Activated CD4-positive, alpha-beta T cell treated with anti-CD3 and anti-CD28 coated beads for 24 hours (primary cell): ENCODE measurements at regions not wholly inside any gene's neighbourhood (a gene's known extent, or its start where the extent isn't known, plus 50 kb on each side); places are given as distances from the start of the nearest gene placed in this dataset.

ENCODE experiments used
- DNase-seq, 2 donors: peaks; one replicate each; pipeline ENCODE4 v3.0.0-alpha.2; 2020; ENCODE audit warnings: low read depth in 2 of 2

GRCh38 chr13:104372095-104372655, 1306.0 kb upstream of the SLC10A2 start:
- no peak for DNase-seq

DNA sequence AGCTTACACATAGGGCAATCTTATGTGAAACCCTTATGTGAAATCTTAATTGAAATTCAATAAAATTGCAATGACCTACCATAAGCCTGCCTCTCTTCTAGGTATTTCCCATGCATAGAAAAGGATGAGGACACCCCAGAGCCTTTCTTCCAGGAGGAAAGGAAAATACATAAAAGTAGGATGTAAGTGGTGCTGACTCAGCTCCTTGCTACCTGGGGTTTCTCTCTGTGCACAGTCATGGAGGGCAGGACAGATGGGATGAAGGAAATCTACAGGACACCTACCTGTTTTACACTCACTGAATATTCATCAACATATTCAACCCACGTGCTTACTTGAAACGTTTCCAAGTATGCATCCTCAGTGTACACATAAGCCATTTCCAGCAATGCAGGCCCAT, 1299.2 kb upstream of the SLC10A2 start:
- no peak for DNase-seq

DNA sequence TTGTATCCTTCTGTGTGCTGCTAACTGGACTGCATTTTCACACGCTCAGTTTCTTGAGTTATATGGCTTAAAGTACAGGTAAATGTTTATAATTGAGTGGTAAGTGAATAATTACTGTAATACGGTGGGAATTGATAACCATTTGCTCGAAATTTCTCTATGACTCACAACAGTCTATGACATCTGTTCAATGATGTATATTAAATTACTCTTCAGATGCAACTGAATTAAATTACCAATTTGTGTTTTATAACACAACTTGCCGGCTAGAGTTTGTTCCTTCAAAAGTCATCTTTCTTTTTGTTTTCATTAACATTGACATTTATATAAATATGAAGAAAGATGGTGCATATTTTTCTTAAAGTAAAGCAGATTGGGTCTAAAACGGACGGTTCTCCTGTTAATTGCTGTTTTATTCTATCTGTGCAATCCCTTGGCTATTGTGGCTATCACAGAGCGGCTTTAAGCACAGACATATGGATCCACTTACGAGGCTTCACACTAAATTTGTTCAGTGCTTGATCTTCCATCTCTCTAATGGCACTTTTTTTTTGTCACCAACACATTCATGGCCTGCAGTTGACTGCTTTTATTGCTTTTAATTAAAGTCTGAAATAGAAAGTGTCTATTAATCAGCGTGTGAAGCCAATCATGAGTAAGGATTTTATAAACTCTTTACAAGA, 1291.6 kb upstream of the SLC10A2 start:
- no peak for DNase-seq

- DNase-seq = no peak
Observed at GRCh38 chr13:104357174-104357573, 1291.0 kb upstream of the SLC10A2 start.

- no peak for DNase-seq
Observed at GRCh38 chr13:104355041-104355670, 1288.9 kb upstream of the SLC10A2 start.

- DNase-seq = no peak
Observed at GRCh38 chr13:104327211-104327610, 1261.0 kb upstream of the SLC10A2 start.

DNA sequence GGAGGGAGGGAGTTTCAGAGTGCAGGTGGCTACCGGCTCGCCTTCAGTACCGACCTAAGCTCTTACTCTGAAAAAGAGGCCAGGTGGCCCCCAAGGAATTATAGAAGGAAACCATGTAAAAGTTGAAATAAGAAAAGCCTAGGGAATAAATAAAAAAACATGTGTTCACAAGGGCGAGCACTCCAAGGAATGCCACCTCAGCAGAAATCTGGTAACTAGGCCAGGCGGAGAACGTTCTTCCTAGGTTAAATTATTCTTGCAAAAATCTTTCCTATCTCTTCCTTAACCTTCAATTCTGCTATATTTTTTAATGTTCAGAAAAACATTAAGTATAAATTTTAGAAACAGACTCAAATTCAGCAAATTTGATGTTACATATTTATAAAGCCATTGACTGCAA, 1260.3 kb upstream of the SLC10A2 start:
- no peak for DNase-seq

GRCh38 chr13:104321756-104322155, 1255.5 kb upstream of the SLC10A2 start:
- no peak for DNase-seq

DNA sequence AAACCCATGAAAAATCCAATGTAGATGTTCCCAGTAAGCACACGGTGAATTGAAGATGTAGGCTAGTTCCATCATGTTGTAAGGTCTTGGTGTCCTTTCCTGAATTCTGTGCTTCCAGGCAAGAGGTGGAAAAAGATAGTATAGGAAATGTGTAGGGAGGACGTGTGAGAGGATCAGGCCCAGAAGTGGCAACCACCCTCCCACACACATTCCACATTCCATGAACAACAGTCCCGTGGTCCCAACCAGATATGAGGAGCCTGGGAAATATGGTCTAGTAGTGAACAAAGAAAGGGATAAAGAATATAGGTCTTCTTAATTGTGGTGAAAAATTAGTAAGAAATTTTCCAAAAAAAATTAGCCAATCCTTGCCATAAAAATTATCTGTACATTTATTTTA, 1254.2 kb upstream of the SLC10A2 start:
- DNase-seq = no peak

DNA sequence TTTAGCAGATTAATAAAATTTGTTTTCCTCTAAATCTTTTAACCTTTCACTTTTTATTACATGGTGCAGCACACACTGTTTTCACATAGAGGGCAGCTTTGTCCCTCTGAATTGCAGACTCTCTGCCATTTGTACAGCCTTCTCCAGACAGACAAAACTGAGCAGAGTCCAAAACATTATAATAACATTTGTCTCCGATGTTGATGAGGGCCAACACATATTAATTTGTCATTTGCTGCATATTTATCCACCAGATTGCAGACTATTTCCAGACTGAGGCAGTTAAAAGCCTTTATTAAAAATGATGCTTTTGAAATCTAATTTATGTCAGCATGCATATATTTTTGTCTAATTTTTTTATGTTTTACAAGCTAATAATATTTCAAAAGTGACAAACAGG, 1251.9 kb upstream of the SLC10A2 start:
- DNase-seq = no peak

DNA sequence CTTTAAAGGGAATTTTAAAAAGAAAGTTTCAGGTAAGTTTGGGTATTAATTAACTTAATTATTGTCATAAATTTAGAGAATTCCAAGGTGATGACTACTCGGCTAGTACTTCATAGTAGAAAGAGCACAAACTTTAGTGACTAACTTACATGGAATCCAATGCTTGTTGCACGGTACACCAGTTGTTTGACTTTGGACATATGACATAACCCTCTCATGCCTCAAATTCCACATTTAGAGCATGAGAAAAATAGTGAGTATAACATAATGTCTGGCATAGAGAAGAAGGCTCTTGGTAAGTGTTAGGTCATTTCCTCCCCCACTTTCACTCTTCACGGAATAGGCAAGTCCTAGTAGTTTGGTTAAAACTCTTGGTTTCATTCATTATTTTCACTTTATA, 1249.4 kb upstream of the SLC10A2 start:
- no peak for DNase-seq

DNA sequence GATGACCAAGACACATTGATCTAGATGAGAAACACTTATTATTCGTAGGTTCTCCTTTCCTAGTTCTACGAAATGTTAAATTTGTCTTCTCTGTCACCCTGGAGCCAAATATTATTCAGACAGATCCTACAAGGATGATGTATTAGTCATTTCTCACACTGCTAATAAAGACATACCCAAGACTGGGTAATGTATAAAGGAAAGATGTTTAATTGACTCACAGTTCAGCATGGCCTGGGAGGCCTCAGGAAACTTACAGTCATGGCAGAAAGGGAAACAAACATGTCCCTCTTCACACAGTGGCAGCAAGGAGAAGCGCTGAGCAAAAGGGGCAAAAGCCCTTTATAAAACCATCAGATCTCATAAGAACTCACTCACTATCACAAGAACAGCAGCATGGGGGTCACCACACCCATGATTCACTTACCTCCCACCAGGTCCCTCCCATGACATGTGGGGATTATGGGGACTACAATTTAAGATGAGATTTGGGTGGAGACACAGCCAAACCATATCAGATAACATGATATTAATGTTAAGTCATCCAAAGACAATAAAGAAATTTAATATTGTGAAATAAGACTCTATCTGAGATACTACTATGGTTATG, 1248.8 kb upstream of the SLC10A2 start:
- no peak for DNase-seq

DNA sequence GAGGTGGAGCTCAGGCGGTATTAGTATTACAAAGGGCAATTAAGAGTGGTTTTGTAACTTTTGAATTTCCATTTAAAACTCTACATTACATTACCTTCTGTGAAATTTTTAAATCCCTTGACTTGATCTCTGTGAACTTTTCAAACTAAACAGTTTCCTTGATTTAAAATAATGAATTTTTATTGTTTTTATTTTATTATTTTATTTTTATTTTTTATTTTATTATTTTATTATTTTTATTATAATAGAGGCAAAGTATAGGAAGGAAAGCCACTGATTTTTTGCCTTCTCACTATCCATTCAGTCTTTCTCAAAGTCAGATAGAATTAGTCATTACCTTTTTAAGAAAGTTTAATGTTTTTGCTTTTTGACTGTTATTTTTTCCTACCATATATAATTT, 1248.1 kb upstream of the SLC10A2 start:
- no peak for DNase-seq

DNA sequence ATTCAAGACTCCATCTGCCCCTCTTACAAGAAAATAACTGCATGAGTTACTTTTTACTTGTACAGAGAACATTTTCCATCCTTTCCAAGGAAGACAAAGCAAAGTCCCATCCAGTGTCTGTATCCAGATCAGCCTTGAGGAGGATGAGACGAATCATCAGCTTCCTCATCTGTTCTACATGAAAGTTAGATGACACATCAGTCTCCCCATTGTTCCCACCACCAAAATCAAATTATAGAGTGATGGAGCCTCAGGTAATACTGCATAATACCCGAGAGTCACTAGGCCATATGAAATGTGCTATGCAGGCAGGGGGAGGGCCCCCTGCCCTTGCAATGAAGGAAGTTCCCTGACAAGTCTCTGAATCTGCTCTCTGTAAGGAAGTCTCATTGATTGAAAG, 1244.6 kb upstream of the SLC10A2 start:
- DNase-seq = no peak

- no peak for DNase-seq
Observed at GRCh38 chr13:104309431-104309830, 1243.2 kb upstream of the SLC10A2 start.

DNA sequence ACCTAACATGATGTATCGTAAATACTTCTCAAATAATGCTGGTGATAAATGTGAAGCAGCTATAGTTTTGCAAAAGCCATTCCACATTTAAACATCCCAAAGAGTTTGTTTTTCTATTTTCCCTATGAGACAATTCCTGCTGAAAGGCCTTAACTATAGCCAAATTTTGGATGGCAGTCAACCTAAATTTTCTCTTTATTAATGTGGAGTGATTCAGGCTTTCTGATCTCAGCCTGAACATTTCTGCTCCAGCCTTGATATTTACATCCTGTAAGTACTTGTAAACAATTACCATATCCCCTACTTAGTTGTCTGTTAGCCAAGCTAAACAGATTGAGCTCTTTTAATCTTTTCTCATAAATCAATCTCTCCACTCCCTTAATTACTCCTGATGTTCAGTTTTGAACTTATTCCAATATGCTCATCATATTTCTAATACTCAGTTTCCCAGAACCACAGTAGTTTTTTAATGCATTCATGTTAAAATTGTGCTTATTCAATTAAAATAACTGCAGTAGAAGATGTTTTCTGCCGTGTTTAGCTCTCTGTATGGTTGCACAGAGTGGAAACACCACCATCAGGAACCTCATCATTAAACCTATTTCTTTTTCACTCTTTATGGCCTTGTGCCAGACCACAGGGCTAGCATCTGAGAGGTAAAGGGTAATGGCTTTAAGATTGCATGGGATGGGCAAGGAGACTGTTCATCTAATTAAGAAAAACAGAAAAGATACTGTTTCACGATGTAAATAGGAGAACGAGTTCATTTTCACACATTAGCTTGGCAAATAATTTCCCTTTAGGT, 1235.2 kb upstream of the SLC10A2 start:
- no peak for DNase-seq

GRCh38 chr13:104297075-104297474, 1230.9 kb upstream of the SLC10A2 start:
- no peak for DNase-seq

DNA sequence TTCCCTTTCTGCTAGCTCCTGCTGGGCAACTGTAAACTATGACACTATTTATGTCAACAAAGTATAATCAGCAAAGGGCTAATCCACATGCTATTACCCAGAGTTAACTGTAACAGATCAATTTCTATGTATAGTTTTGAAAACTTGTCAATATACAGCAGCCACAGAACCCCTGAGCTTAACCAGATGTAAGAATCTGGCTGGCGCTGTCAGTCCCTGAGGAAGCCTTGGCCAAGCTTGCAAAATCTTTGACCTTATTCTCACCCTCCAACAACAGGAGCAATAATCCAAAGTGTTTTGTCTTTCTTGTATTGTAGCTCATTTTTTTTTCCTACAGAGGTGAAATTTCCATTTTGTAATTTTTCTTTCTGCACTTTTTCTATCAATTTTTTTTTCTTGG, 1230.1 kb upstream of the SLC10A2 start:
- DNase-seq = no peak

DNA sequence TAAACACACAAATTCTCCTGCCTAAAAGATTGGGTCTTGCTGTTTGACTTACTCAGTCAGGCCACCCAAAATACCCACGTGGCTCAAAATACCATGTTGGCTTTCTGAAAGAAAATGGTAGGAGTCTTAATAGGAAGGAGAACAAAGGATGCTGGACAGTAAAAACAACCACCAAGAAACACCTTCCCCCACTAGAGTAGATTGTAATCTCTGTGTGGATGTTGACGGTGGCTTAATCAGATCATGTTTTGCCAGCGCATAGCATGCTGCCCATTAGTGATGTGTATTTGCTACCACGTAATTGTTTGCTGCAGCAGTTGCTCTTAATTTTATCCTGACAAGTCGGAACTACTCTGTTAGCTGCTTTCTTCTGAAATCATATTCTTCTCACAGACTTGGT, 1229.3 kb upstream of the SLC10A2 start:
- no peak for DNase-seq

DNA sequence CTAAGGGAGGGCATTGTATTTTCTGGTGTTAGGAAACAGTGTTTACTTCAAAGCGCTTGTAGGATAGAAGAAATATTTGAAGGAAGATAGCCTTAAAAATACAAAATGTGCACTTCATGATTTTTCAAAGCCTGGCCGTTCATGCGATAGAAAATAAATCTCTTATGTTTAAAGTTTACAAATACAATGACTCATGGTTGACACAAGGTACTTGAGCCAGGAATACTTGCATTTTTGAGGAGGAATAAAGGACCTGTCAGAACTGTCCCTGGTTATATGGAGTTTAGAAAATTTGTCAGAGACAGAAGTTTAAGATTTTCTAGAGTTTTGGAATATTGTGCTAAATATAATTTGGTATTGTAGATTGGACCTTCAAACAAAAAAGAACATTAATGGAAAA, 1223.2 kb upstream of the SLC10A2 start:
- no peak for DNase-seq

DNA sequence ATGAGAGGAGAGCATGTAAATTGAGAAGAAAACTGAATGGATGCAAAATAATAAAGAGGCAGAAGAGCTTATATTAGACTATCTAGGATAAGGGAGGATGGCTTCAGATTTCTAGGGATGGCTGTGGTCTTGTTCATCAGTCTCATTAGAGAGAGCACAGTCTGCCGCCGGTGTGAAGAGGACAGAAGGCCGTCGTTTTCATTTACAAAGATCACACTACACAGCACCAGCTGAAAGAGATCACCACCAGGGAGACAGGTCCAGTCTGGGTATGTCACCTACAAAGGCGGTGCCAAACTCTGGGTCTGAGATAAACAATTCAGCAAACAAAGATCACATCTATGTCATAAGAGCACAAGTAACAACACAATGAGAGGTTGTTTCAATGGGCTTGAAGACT, 1222.3 kb upstream of the SLC10A2 start:
- no peak for DNase-seq

DNA sequence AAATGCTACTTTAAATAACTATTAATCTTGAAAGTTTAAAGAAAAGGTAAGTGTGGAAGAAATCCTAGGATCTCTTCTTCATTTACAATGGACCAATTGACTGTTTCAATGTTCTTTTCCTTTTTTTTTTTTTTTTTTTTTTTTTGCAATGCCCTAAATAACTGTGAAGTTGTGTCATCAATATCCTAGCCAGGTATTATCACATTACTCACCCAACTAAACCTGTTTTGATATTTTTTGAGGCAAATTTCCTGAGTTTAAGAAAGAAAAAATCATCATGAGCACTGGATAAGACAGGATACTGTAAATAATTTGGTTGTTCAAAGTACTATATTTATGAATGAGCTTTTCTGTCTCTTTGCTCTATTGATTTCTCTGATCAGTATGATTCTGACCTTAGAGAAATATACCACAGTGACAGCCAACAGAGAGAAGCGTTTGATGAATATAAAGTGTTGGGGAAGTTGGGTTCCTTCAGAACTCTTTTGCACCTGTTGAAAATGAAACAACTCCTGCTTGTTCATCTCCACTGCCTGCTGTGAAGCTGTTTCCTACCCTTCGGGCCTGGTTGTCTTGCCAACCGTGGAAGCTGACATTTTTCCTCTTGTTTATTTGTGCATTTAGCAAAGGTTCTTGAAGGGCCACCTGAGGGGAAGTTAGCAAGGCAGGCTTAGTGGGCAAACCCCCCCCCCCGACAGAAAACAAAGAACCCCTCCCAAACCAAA, 1220.5 kb upstream of the SLC10A2 start:
- DNase-seq = no peak
